ENCODE measurements at regions not wholly inside any gene's neighbourhood (a gene's known extent, or its start where the extent isn't known, plus 50 kb on each side); places are given as distances from the start of the nearest gene placed in this dataset.

- Histone ChIP-seq H3K36me3 (ENCODE audit: low read depth) (no peaks in the 10 kb centered on the region), H3K9me3 (no peaks in the 10 kb centered on the region), H3K4me1 (ENCODE audit: low read depth) (no peaks in the 10 kb centered on the region), H3K4me3 (no peak overlapping the region)
- TF ChIP-seq CTCF (IDR thresholded peaks at IDR 0.05), result no peak
- intact Hi-C loops (cut with DNase I, micrococcal nuclease), result no loop called here
- DNase-seq (peak in 1 of 3 donors; percentile 23), ATAC-seq (no peak)
Measured at GRCh38 chr18:78721238-78721875, 258.3 kb upstream of the SALL3 start.

GRCh38 chr18:78721981-78722380 is 257.6 kb upstream of the SALL3 start:
- Histone ChIP-seq H3K4me3 (no peak overlapping the region), H3K9me3 (no peaks in the 10 kb centered on the region), H3K36me3 (ENCODE audit: low read depth) (no peaks in the 10 kb centered on the region), H3K4me1 (ENCODE audit: low read depth) (no peaks in the 10 kb centered on the region)
- intact Hi-C loops (cut with DNase I, micrococcal nuclease), result no loop called here
- peak in 1 of 3 donors; percentile 17 for DNase-seq
- TF ChIP-seq CTCF (IDR thresholded peaks at IDR 0.05), result no peak
- no peak for ATAC-seq

- no peak for TF ChIP-seq CTCF (IDR thresholded peaks at IDR 0.05)
- intact Hi-C loops (cut with DNase I, micrococcal nuclease), result no loop called here
- Histone ChIP-seq H3K4me3 (no peak overlapping the region), H3K9me3 (no peaks in the 10 kb centered on the region), H3K4me1 (ENCODE audit: low read depth) (no peaks in the 10 kb centered on the region), H3K36me3 (ENCODE audit: low read depth) (no peaks in the 10 kb centered on the region)
- DNase-seq (no peak), ATAC-seq (no peak)
Measured at GRCh38 chr18:78722386-78722785, 257.2 kb upstream of the SALL3 start.

GRCh38 chr18:78722929-78723710 is 256.5 kb upstream of the SALL3 start:
- Histone ChIP-seq H3K4me3 (no peak overlapping the region), H3K9me3 (no peaks in the 10 kb centered on the region), H3K36me3 (ENCODE audit: low read depth) (no peaks in the 10 kb centered on the region), H3K4me1 (ENCODE audit: low read depth) (no peaks in the 10 kb centered on the region)
- no peak for TF ChIP-seq CTCF (IDR thresholded peaks at IDR 0.05)
- ATAC-seq (no peak), DNase-seq (peak in 1 of 3 donors; percentile 18)
- intact Hi-C loops (cut with DNase I, micrococcal nuclease), result no loop called here

DNA sequence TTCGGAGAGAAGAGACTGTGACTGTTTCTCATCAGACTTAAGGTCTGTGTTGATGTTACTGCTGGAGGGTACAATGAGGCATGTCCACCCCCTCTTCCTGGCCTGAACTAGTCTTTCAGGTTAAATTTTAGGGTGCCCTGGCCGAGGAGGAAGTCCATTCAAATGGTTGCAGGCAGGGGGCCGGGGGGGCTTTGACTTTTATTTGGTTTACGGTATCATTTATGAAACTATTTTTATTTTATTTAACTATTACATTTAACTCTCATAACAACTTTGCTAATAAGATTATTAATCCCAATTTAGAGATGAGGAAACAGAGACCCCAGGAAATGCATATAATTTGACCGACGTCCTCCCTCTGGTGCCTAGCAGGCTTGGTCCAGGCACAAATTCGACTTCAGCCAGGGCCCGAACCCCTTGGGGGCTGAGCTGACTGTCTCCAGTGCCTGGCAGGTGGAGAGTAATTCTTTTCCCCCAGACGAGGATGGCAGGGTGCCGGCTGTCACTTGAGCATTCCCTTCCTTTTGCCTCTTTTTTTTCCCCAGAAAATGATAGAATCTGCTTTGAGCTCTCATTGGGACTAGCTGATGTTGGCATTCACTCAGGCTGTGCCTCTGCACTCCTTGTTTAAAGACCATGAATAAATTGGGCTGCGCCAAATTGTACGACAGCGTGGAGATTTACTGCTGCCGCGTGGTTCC is 255.3 kb upstream of the SALL3 start:
- H3K4me1 ChIP-seq (ENCODE audit: low read depth), result no peaks in the 10 kb centered on the region
- intact Hi-C loops (cut with DNase I, micrococcal nuclease), result no loop called here
- H3K9me3 ChIP-seq, result no peaks in the 10 kb centered on the region
- H3K36me3 ChIP-seq (ENCODE audit: low read depth), result no peaks in the 10 kb centered on the region
- ATAC-seq (no peak), DNase-seq (peak in 1 of 3 donors; percentile 22)
- H3K4me3 ChIP-seq, result no peak overlapping the region
- TF ChIP-seq CTCF (IDR thresholded peaks at IDR 0.05), result no peak
